ENCODE measurements at regions not wholly inside any gene's neighbourhood (a gene's known extent, or its start where the extent isn't known, plus 50 kb on each side); places are given as distances from the start of the nearest gene placed in this dataset.
"Not testable (repeated sequence)": the region's sequence is repeated elsewhere in the genome, so short reads cannot be mapped to it uniquely, and the experiment has no call there.

- FAIRE-seq: no peak
Observed at GRCh38 chr3:173214576-173214975, 73.5 kb upstream of the SPATA16 start.

- FAIRE-seq: no peak
Observed at GRCh38 chr3:173199568-173199967, 58.5 kb upstream of the SPATA16 start.

- FAIRE-seq: not testable (repeated sequence)
Observed at GRCh38 chr3:173194868-173195267, 53.8 kb upstream of the SPATA16 start.

- no peak for FAIRE-seq
Observed at GRCh38 chr3:173191611-173192010, 50.6 kb upstream of the SPATA16 start.
